ENCODE measurements at regions not wholly inside any gene's neighbourhood (a gene's known extent, or its start where the extent isn't known, plus 50 kb on each side); places are given as distances from the start of the nearest gene placed in this dataset.

- TF ChIP-seq CTCF (IDR thresholded peaks at IDR 0.05; ENCODE audit: low read length) (no peak), EZH2 (optimal IDR thresholded peaks at IDR 0.05; ENCODE audit: low read depth, low read length) (no peak)
Observed at GRCh38 chr1:229028987-229029878, 241.7 kb upstream of the RAB4A start.
